IMR-90 (cell line): ENCODE measurements at regions not wholly inside any gene's neighbourhood (a gene's known extent, or its start where the extent isn't known, plus 50 kb on each side); places are given as distances from the start of the nearest gene placed in this dataset.

ENCODE experiments used
- ATAC-seq: fragments of 200-7000 bp; cut with Tn5 transposase; 2 replicates; pipeline ENCODE4 v1.9.1; 2020; ENCODE audit warnings: low read depth, mild to moderate bottlenecking, moderate library complexity
- BruUV-seq: library from RNA; stranded (reverse); fragments of 400-500 nt; replicated peaks from 2 replicates; lab custom pipeline; 2021; lab: Mats Ljungman, UMichigan
- CTCF ChIA-PET: fragments of 300-600 bp; formaldehyde crosslinking; extraction: SDS; loops from one replicate; lab custom pipeline; 2021; ENCODE audit warnings: antibody characterized with exemption; lab: Yijun Ruan, JAX
- POLR2A ChIA-PET: fragments of 300-600 bp; sonication (Branson Sonifier 250); formaldehyde crosslinking; loops from one replicate; lab custom pipeline; 2022; ENCODE audit warnings: antibody characterized with exemption; ENCODE audit not compliant: unreplicated experiment; lab: Charles Lee
- DNase-seq: peaks from one replicate; pipeline ENCODE4 v3.0.0; 2013
- H2AFZ ChIP-seq: replicated peaks from 2 replicates; pipeline ENCODE3; 2013; ENCODE audit warnings: low read length, mild to moderate bottlenecking; ENCODE audit not compliant: poor library complexity
- H2AK5ac ChIP-seq: 2 replicates; pipeline ENCODE4 v1.6.1; 2013; ENCODE audit warnings: low read depth, low read length, inconsistent platforms
- H2AK9ac ChIP-seq: replicated peaks from 2 replicates; pipeline ENCODE3; 2013; ENCODE audit warnings: mild to moderate bottlenecking, low read depth, low read length, moderate library complexity; ENCODE audit not compliant: poor library complexity
- H2BK120ac ChIP-seq: 2 replicates; pipeline ENCODE4 v1.6.1; 2013; ENCODE audit warnings: low read depth, low read length, inconsistent platforms
- H2BK15ac ChIP-seq: 3 replicates; pipeline ENCODE4 v1.6.1; 2013; ENCODE audit warnings: low read depth, low read length, inconsistent platforms
- H2BK20ac ChIP-seq: 2 replicates; pipeline ENCODE4 v1.6.1; 2013; ENCODE audit warnings: low read depth, mild to moderate bottlenecking, inconsistent platforms, low read length, moderate library complexity
- H2BK5ac ChIP-seq: 2 replicates; pipeline ENCODE4 v1.6.1; 2013; ENCODE audit warnings: mild to moderate bottlenecking, low read depth, low read length, inconsistent platforms; ENCODE audit not compliant: poor library complexity, severe bottlenecking
- H3K14ac ChIP-seq: replicated peaks from 2 replicates; pipeline ENCODE4 v1.6.1; 2013; ENCODE audit warnings: low read depth, low read length, inconsistent platforms
- H3K18ac ChIP-seq: 2 replicates; pipeline ENCODE4 v1.6.1; 2013; ENCODE audit warnings: low read depth, low read length, control low read depth
- H3K23ac ChIP-seq: 2 replicates; pipeline ENCODE4 v1.6.1; 2013; ENCODE audit warnings: low read depth, low read length, inconsistent platforms
- H3K27ac ChIP-seq: 2 replicates; pipeline ENCODE4 v1.5.1; 2013; ENCODE audit warnings: mild to moderate bottlenecking, control low read depth, low read length; ENCODE audit not compliant: insufficient read depth
- H3K27me3 ChIP-seq: 2 replicates; pipeline ENCODE4 v1.6.1; 2013; ENCODE audit warnings: low read length; ENCODE audit not compliant: control insufficient read depth, insufficient read depth
- H3K36me3 ChIP-seq: 2 replicates; pipeline ENCODE4 v1.6.1; 2013; ENCODE audit warnings: low read length, mixed read lengths; ENCODE audit not compliant: control insufficient read depth, insufficient read depth
- H3K4ac ChIP-seq: 2 replicates; pipeline ENCODE4 v1.6.1; 2013; ENCODE audit warnings: low read depth, low read length, inconsistent platforms
- H3K4me1 ChIP-seq: 2 replicates; pipeline ENCODE4 v1.6.1; 2013; ENCODE audit warnings: low read length, mixed read lengths; ENCODE audit not compliant: control insufficient read depth, insufficient read depth
- H3K4me2 ChIP-seq: 2 replicates; pipeline ENCODE4 v1.6.1; 2013; ENCODE audit warnings: low read depth, mild to moderate bottlenecking, control low read depth, low read length, moderate library complexity
- H3K4me3 ChIP-seq: 2 replicates; pipeline ENCODE4 v1.5.1; 2013; ENCODE audit warnings: low read depth, mild to moderate bottlenecking, control low read depth, low read length, moderate library complexity; ENCODE audit not compliant: insufficient read depth
- H3K56ac ChIP-seq: 2 replicates; pipeline ENCODE4 v1.6.1; 2013; ENCODE audit warnings: low read length, inconsistent platforms; ENCODE audit not compliant: insufficient read depth; ENCODE audit errors: extremely low read depth
- H3K79me1 ChIP-seq, 2 experiments: 2 replicates each; pipeline ENCODE4 v1.6.1; 2013; ENCODE audit warnings: low read length in 2 of 2, inconsistent platforms in 1 of 2, low read depth in 1 of 2
- H3K9ac ChIP-seq: 2 replicates; pipeline ENCODE4 v1.6.1; 2013; ENCODE audit warnings: low read depth, low read length, control low read depth
- H3K9me1 ChIP-seq: 2 replicates; pipeline ENCODE4 v1.6.1; 2013; ENCODE audit warnings: low read length, inconsistent platforms; ENCODE audit not compliant: insufficient read depth
- H3K9me3 ChIP-seq: 2 replicates; pipeline ENCODE4 v1.6.1; 2013; ENCODE audit warnings: low read length; ENCODE audit not compliant: control insufficient read depth, insufficient read depth
- H4K20me1 ChIP-seq: 2 replicates; pipeline ENCODE4 v1.6.1; 2013; ENCODE audit warnings: low read length, inconsistent platforms; ENCODE audit not compliant: insufficient read depth
- H4K5ac ChIP-seq: 2 replicates; pipeline ENCODE4 v1.6.1; 2013; ENCODE audit warnings: mild to moderate bottlenecking, low read depth, low read length, control low read depth
- H4K8ac ChIP-seq, 2 experiments: 2 replicates each; pipeline ENCODE4 v1.6.1; 2013; ENCODE audit warnings: low read depth in 2 of 2, low read length in 2 of 2, control low read depth in 1 of 2, inconsistent platforms in 1 of 2
- H4K91ac ChIP-seq: 2 replicates; pipeline ENCODE4 v1.6.1; 2013; ENCODE audit warnings: low read depth, low read length, inconsistent platforms; ENCODE audit not compliant: insufficient read depth
- BHLHE40 ChIP-seq: fragments of 150-350 bp; IDR thresholded peaks from 2 replicates; pipeline ENCODE4 v1.6.1; 2016; ENCODE audit warnings: mild to moderate bottlenecking, low read depth, low read length
- CHD1 ChIP-seq: IDR thresholded peaks from 2 replicates; pipeline ENCODE4 v1.6.1; 2012; ENCODE audit warnings: low read depth, low read length, improper control_type of control experiment
- CTCF ChIP-seq: conservative IDR thresholded peaks from 2 replicates; pipeline ENCODE4 v1.5.1; 2012; ENCODE audit warnings: mild to moderate bottlenecking, low read depth, low read length, improper control_type of control experiment
- WGBS, 2 experiments: methylation state at CpG; one replicate each; pipeline versions ENCODE4 v1.1.5 to v1.1.7; 2013; ENCODE audit warnings: missing lambda C conversion rate in 2 of 2; ENCODE audit not compliant: insufficient read length in 1 of 2; ENCODE audit errors: extremely low coverage in 2 of 2; 5-methylcytosine and 5-hydroxymethylcytosine counted together
- dilution Hi-C: fragments of 300-500 bp; cut with HindIII; formaldehyde crosslinking; loops from one replicate; pipeline ENCODE4 v1.14.3; 2018; ENCODE audit warnings: low sequenced_read_pairs; ENCODE audit not compliant: unreplicated experiment
- in situ Hi-C: fragments of 300-500 bp; cut with MboI; formaldehyde crosslinking; loops from 3 replicates; pipeline ENCODE4 v1.14.3; 2019; ENCODE audit warnings: low sequenced_read_pairs, inconsistent platforms, mixed read lengths
- intact Hi-C: fragments of 100-400 bp; cut with micrococcal nuclease; formaldehyde crosslinking; loops from 2 replicates; pipeline ENCODE4 v1.10.0; 2022

GRCh38 chr3:154684440-154684839, 254.4 kb upstream of the GPR149 start:
- H2BK5ac ChIP-seq: no peak overlapping the region
- dilution Hi-C loops (no loop called here), intact Hi-C loops (no loop called here), in situ Hi-C loops (loop anchor here (25.0 kb wide), 1 partner anchor 97 kb away; no protein-coding TSS in a partner anchor)
- no peaks in the 10 kb centered on the region for H4K20me1 ChIP-seq
- no peak overlapping the region for H3K4me2 ChIP-seq
- no peak overlapping the region for H3K9ac ChIP-seq
- ChIA-PET CTCF (no interaction called here), POLR2A (no interaction called here)
- H3K4me3 ChIP-seq: no peak overlapping the region
- H4K91ac ChIP-seq: no peak overlapping the region
- WGBS, 2 experiments: 71% methylated on average over 5 of the region's 6 CpGs; no CpG with 5 or more reads in 1 of the 2 experiments
- H2BK20ac ChIP-seq: no peak overlapping the region
- no peaks in the 10 kb centered on the region for H3K36me3 ChIP-seq
- no peak overlapping the region for H3K23ac ChIP-seq
- no peak overlapping the region for H2AK5ac ChIP-seq
- H3K9me1 ChIP-seq: no peaks in the 10 kb centered on the region
- no peak for TF ChIP-seq BHLHE40
- TF ChIP-seq CTCF: no peak
- no peak for TF ChIP-seq CHD1
- H3K18ac ChIP-seq: no peak overlapping the region
- H3K27me3 ChIP-seq: no peaks in the 10 kb centered on the region
- H4K8ac ChIP-seq: no peak overlapping the region
- H2AFZ ChIP-seq: no peak overlapping the region
- H3K14ac ChIP-seq: no peak overlapping the region
- H2BK120ac ChIP-seq: no peak overlapping the region
- H4K5ac ChIP-seq: no peak overlapping the region
- H3K9me3 ChIP-seq: no peaks in the 10 kb centered on the region
- H3K27ac ChIP-seq: no peak overlapping the region
- no peak overlapping the region for H3K4ac ChIP-seq
- H2AK9ac ChIP-seq: no peak overlapping the region
- H3K56ac ChIP-seq: no peak overlapping the region
- DNase-seq (no peak), ATAC-seq (no peak)
- no peaks in the 10 kb centered on the region for H3K4me1 ChIP-seq
- H2BK15ac ChIP-seq: no peak overlapping the region
- no TSS peak for BruUV-seq
- no peaks in the 10 kb centered on the region for H3K79me1 ChIP-seq
